NT2/D1 (cell line): ENCODE measurements at regions not wholly inside any gene's neighbourhood (a gene's known extent, or its start where the extent isn't known, plus 50 kb on each side); places are given as distances from the start of the nearest gene placed in this dataset.
"Not testable (repeated sequence)": the region's sequence is repeated elsewhere in the genome, so short reads cannot be mapped to it uniquely, and the experiment has no call there.

Experiments
- DNase-seq: peaks from one replicate; pipeline ENCODE4 v3.0.0-alpha.2; 2011; ENCODE audit warnings: low read depth, low spot score
- H3K27me3 ChIP-seq: 2 replicates; pipeline ENCODE4 v1.6.0; 2011; ENCODE audit warnings: mild to moderate bottlenecking; ENCODE audit not compliant: insufficient read length, insufficient read depth
- H3K36me3 ChIP-seq: 2 replicates; pipeline ENCODE4 v1.6.1; 2011; ENCODE audit warnings: mild to moderate bottlenecking, low read length, mixed read lengths; ENCODE audit not compliant: insufficient read depth, insufficient read length
- H3K4me1 ChIP-seq: 2 replicates; pipeline ENCODE4 v1.5.1; 2011; ENCODE audit not compliant: insufficient read depth, insufficient read length
- H3K4me3 ChIP-seq: 2 replicates; pipeline ENCODE4 v1.5.1; 2011; ENCODE audit warnings: low read depth; ENCODE audit not compliant: insufficient read length
- H3K9ac ChIP-seq: 2 replicates; pipeline ENCODE4 v1.6.0; 2011; ENCODE audit warnings: low read depth; ENCODE audit not compliant: insufficient read length
- H3K9me3 ChIP-seq: 2 replicates; pipeline ENCODE4 v1.5.1; 2011; ENCODE audit warnings: mild to moderate bottlenecking, low read length; ENCODE audit not compliant: insufficient read depth
- SUZ12 ChIP-seq: IDR thresholded peaks from 2 replicates; pipeline ENCODE4 v1.6.1; 2011; ENCODE audit not compliant: insufficient read length, insufficient read depth; ENCODE audit errors: extremely low read depth
- YY1 ChIP-seq: IDR thresholded peaks from 2 replicates; pipeline ENCODE4 v1.6.1; 2011; ENCODE audit not compliant: insufficient read length, insufficient read depth
- ZNF274 ChIP-seq: IDR thresholded peaks from 2 replicates; pipeline ENCODE4 v1.6.1; 2011; ENCODE audit warnings: mild to moderate bottlenecking, low read depth, low read length

- no peaks in the 10 kb centered on the region for H3K36me3 ChIP-seq
- H3K9ac ChIP-seq, result no peak overlapping the region
- H3K4me1 ChIP-seq, result no peaks in the 10 kb centered on the region
- no peak overlapping the region for H3K4me3 ChIP-seq
- no peaks in the 10 kb centered on the region for H3K9me3 ChIP-seq
- no peaks in the 10 kb centered on the region for H3K27me3 ChIP-seq
- no peak for DNase-seq
- TF ChIP-seq ZNF274 (no peak), SUZ12 (no peak), YY1 (no peak)
These were observed 332.7 kb upstream of the RUNX1 start for GRCh38 chr21:35381743-35382310.

DNA sequence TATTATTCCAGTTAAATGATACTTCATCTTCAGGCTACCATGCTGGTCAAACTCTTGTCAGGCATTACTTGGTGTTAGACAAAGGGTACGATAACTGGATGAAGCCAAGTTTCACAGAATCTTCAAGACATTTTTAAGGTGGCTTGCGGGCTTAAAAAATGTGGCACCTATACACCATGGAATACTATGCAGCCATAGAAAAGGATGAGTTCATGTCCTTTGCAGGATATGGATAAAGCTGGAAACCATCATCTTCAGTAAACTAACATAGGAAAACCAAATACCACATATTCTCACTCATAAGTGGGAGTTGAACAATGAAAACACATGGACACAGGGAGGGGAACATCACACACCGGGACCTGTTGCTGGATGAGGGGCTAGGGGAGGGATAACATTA is 331.2 kb upstream of the RUNX1 start:
- not testable (repeated sequence) for DNase-seq, H3K9ac ChIP-seq, H3K4me1 ChIP-seq, H3K36me3 ChIP-seq, H3K9me3 ChIP-seq, H3K4me3 ChIP-seq, H3K27me3 ChIP-seq

GRCh38 chr21:35378881-35379280 is 329.8 kb upstream of the RUNX1 start:
- Histone ChIP-seq H3K36me3 (no peaks in the 10 kb centered on the region), H3K27me3 (no peaks in the 10 kb centered on the region), H3K9me3 (no peaks in the 10 kb centered on the region), H3K9ac (no peak overlapping the region), H3K4me1 (no peaks in the 10 kb centered on the region), H3K4me3 (no peak overlapping the region)
- no peak for DNase-seq
- no peak for TF ChIP-seq YY1
- TF ChIP-seq ZNF274, result no peak
- no peak for TF ChIP-seq SUZ12

DNA sequence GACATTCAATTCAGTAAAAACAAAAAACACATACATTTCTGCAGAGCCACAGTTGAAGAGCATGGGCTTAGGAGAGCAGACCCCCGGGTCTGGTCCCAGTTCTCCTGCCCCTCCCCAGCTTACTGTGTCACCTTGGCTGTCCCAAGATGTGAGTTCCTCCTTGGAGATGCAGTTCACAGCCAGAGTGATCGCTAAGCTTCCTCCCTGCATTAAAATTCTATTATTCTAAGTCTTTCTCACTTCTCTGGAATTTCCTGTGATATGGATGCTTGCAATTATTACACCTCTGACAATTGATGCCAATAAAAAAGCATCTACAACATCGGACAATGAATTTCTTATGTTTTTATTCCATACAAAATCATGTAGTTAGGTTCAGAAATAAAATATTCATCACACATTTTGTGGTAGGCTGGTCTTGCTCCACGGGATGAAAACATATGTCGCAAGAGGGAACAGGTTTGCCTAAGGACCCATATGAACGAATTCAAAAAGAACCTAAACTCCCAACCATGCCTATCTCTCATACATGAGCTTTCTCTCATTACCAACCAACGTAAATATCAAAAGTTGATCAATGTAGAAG is 328.5 kb upstream of the RUNX1 start:
- no peaks in the 10 kb centered on the region for H3K9me3 ChIP-seq
- TF ChIP-seq ZNF274 (no peak), SUZ12 (no peak), YY1 (no peak)
- no peak overlapping the region for H3K4me3 ChIP-seq
- no peaks in the 10 kb centered on the region for H3K36me3 ChIP-seq
- H3K9ac ChIP-seq, result no peak overlapping the region
- no peaks in the 10 kb centered on the region for H3K27me3 ChIP-seq
- H3K4me1 ChIP-seq, result no peaks in the 10 kb centered on the region
- no peak for DNase-seq

DNA sequence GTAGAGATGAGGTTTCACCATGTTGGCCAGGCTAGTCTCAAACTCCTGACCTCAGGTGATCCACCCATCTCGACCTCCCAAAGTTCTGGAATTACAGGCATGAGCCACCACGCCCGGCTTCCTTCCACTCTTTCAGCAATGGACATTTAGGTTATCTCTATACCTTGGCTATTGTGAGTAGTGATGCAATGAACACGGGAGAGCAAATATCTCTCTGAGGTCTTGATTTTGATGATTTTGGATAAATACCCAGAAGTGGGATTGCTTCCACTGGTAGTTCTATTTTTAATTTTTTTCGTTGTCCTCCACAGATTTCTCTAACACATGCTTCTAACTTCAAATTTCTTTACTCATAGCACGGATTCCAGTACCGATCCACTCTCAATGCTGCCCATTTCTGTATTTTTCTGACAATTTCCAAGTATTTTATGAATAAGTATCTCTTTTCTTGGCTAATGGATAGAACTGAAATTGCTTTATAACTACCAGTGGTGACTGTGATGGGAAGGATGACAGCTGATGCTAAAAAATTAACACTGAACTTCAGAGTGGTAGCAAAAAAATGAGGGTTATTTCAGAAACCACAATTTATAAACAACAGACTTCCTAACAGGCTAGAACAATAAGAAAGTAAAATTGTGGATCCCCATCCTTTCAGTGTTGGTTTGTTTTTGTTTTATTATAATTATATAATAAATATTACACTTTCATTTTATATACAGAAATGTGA is 327.5 kb upstream of the RUNX1 start:
- no peak overlapping the region for H3K4me3 ChIP-seq
- no peaks in the 10 kb centered on the region for H3K27me3 ChIP-seq
- DNase-seq, result no peak
- no peak overlapping the region for H3K9ac ChIP-seq
- H3K4me1 ChIP-seq, result no peaks in the 10 kb centered on the region
- TF ChIP-seq SUZ12 (no peak), ZNF274 (no peak), YY1 (no peak)
- no peaks in the 10 kb centered on the region for H3K36me3 ChIP-seq
- H3K9me3 ChIP-seq, result no peaks in the 10 kb centered on the region

DNA sequence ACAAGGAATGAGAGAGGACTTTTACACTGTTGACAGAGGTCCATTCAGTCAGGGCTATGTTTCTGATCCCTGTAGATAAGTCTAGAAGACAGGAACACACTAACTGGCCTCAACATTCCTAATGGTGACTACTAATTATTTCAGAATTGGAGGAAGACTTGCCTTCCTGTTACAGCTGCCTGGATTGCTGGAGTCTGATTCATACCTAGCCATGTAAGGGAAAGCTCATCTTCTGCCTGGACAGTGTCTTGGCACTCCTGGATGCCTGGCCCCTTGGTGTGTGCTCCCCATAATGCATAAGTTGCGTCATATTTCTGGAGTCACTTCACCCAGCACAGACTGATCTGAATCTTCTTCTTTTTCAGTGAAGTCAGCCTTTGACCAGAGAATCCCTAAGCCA is 326.0 kb upstream of the RUNX1 start:
- H3K9ac ChIP-seq, result no peak overlapping the region
- H3K27me3 ChIP-seq, result no peaks in the 10 kb centered on the region
- TF ChIP-seq SUZ12, result no peak
- TF ChIP-seq YY1, result no peak
- no peak for DNase-seq
- no peaks in the 10 kb centered on the region for H3K4me1 ChIP-seq
- no peaks in the 10 kb centered on the region for H3K36me3 ChIP-seq
- H3K9me3 ChIP-seq, result no peaks in the 10 kb centered on the region
- H3K4me3 ChIP-seq, result no peak overlapping the region

DNA sequence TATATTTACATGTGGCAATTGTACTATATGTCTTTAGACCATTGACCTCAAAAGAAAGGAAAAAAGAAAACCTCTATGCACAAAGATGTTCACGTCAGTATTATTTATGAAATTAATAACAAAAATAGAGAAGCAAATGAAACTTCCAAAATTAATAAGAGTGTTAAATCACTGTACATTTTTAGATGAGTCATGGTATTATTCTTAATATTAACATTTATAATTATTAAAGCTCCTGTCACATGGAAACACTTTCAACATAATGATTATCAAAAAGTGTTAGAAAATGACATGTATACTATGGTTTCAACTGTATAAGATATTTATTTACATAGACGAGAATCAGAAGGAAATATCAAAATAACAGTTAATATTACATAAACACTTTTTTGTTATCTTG is 324.9 kb upstream of the RUNX1 start:
- H3K4me1 ChIP-seq, result no peaks in the 10 kb centered on the region
- no peak for DNase-seq
- no peak for TF ChIP-seq YY1
- no peak for TF ChIP-seq ZNF274
- TF ChIP-seq SUZ12, result no peak
- H3K36me3 ChIP-seq, result no peaks in the 10 kb centered on the region
- no peaks in the 10 kb centered on the region for H3K9me3 ChIP-seq
- H3K4me3 ChIP-seq, result no peak overlapping the region
- H3K27me3 ChIP-seq, result no peaks in the 10 kb centered on the region
- no peak overlapping the region for H3K9ac ChIP-seq
